Left ventricle myocardium superior (tissue), 1 donor: ENCODE measurements at regions not wholly inside any gene's neighbourhood (a gene's known extent, or its start where the extent isn't known, plus 50 kb on each side); places are given as distances from the start of the nearest gene placed in this dataset. TPM values are rescaled to one million over a fixed set of nuclear protein-coding genes. Genes with fewer than 3 reads are reported as not detected.

ENCODE experiments used
- microRNA-seq: library from miRNA; unstranded; fragments of <30 nt; microRNA quantifications from one replicate; pipeline ENCODE4 v1.2.0, GENCODE V29; 2020; ENCODE audit warnings: borderline number of aligned reads
- donor health status: DM: no; HTN: yes; CAD: no; lungs with severe emphysema.

Small RNA genes in the stretch of these regions (microRNA-seq; reads per million reads assigned to microRNA genes)
- gene MIR3680-1 = not detected
